ENCODE measurements at regions not wholly inside any gene's neighbourhood (a gene's known extent, or its start where the extent isn't known, plus 50 kb on each side); places are given as distances from the start of the nearest gene placed in this dataset.
"Not testable (repeated sequence)": the region's sequence is repeated elsewhere in the genome, so short reads cannot be mapped to it uniquely, and the experiment has no call there.

GRCh38 chr7:10644849-10645248 is 328.8 kb upstream of the PHF14 start:
- TF ChIP-seq CTCF (IDR thresholded peaks at IDR 0.05) (no peak), POLR2AphosphoS5 (IDR thresholded peaks at IDR 0.05) (no peak), EP300 (IDR thresholded peaks at IDR 0.05) (no peak), POLR2A (IDR thresholded peaks at IDR 0.05) (no peak)
- H3K9me3 ChIP-seq = no peaks in the 10 kb centered on the region
- no peak for DNase-seq
- no peaks in the 10 kb centered on the region for H3K27me3 ChIP-seq
- no peaks in the 10 kb centered on the region for H3K36me3 ChIP-seq
- H3K4me1 ChIP-seq = no peaks in the 10 kb centered on the region
- no peak overlapping the region for H3K27ac ChIP-seq
- no peak overlapping the region for H3K4me3 ChIP-seq
- intact Hi-C loops (cut with DNase I; ENCODE audit: low total_unique reads) = no loop called here
- WGBS, 5 donors = 72 to 81% (median 73%) methylated on average over 3 of the region's 3 CpGs

- 49 to 79% (median 57%) methylated on average over 5 of the region's 5 CpGs for WGBS, 5 donors
These were observed 327.5 kb upstream of the PHF14 start for GRCh38 chr7:10646194-10646593.

GRCh38 chr7:10648289-10648688 is 325.4 kb upstream of the PHF14 start:
- TF ChIP-seq EP300 (IDR thresholded peaks at IDR 0.05) = no peak
- no peak for TF ChIP-seq CTCF (IDR thresholded peaks at IDR 0.05)
- no peak for TF ChIP-seq POLR2A (IDR thresholded peaks at IDR 0.05)
- TF ChIP-seq POLR2AphosphoS5 (IDR thresholded peaks at IDR 0.05) = no peak
- WGBS, 5 donors = 69 to 78% (median 75%) methylated on average over 5 of the region's 5 CpGs

More at GRCh38 chr7:10646194-10646593, 327.5 kb upstream of the PHF14 start:
- no peaks in the 10 kb centered on the region for H3K36me3 ChIP-seq
- no peaks in the 10 kb centered on the region for H3K4me1 ChIP-seq
- H3K27me3 ChIP-seq = no peaks in the 10 kb centered on the region
- TF ChIP-seq CTCF (IDR thresholded peaks at IDR 0.05) (no peak), EP300 (IDR thresholded peaks at IDR 0.05) (no peak), POLR2AphosphoS5 (IDR thresholded peaks at IDR 0.05) (no peak), POLR2A (IDR thresholded peaks at IDR 0.05) (no peak)
- DNase-seq = peak in 1 of 2 donors; percentile 4
- no peaks in the 10 kb centered on the region for H3K9me3 ChIP-seq
- no peak overlapping the region for H3K27ac ChIP-seq
- intact Hi-C loops (cut with DNase I; ENCODE audit: low total_unique reads) = no loop called here
- no peak overlapping the region for H3K4me3 ChIP-seq

GRCh38 chr7:10649120-10649519 is 324.6 kb upstream of the PHF14 start:
- H3K9me3 ChIP-seq; H3K4me3 ChIP-seq; H3K36me3 ChIP-seq; DNase-seq; intact Hi-C loops (cut with DNase I; ENCODE audit: low total_unique reads); H3K27me3 ChIP-seq; H3K27ac ChIP-seq; H3K4me1 ChIP-seq: not testable (repeated sequence)
- WGBS, 5 donors = 74 to 79% (median 78%) methylated on average over 6 to 7 of the region's 7 CpGs

More at GRCh38 chr7:10648289-10648688, 325.4 kb upstream of the PHF14 start:
- Histone ChIP-seq H3K9me3 (no peaks in the 10 kb centered on the region), H3K36me3 (no peaks in the 10 kb centered on the region), H3K27ac (no peak overlapping the region), H3K4me1 (no peaks in the 10 kb centered on the region), H3K4me3 (no peak overlapping the region), H3K27me3 (no peaks in the 10 kb centered on the region)
- intact Hi-C loops (cut with DNase I; ENCODE audit: low total_unique reads) = no loop called here
- no peak for DNase-seq

- 35 to 61% (median 41%) methylated on average over 1 of the region's 1 CpG for WGBS, 5 donors
These were observed 318.6 kb upstream of the PHF14 start for GRCh38 chr7:10655031-10655430.

More at GRCh38 chr7:10655031-10655430, 318.6 kb upstream of the PHF14 start:
- Histone ChIP-seq H3K36me3 (no peaks in the 10 kb centered on the region), H3K4me1 (no peaks in the 10 kb centered on the region), H3K9me3 (no peaks in the 10 kb centered on the region), H3K27me3 (no peaks in the 10 kb centered on the region), H3K27ac (no peak overlapping the region), H3K4me3 (no peak overlapping the region)
- intact Hi-C loops (cut with DNase I; ENCODE audit: low total_unique reads) = no loop called here
- TF ChIP-seq EP300 (IDR thresholded peaks at IDR 0.05) = no peak
- TF ChIP-seq POLR2AphosphoS5 (IDR thresholded peaks at IDR 0.05) = no peak
- TF ChIP-seq CTCF (IDR thresholded peaks at IDR 0.05) = no peak
- no peak for TF ChIP-seq POLR2A (IDR thresholded peaks at IDR 0.05)
- DNase-seq = no peak
